Suppressor macrophage treated with lipopolysaccharide for 4 hours (primary cell): ENCODE measurements at regions not wholly inside any gene's neighbourhood (a gene's known extent, or its start where the extent isn't known, plus 50 kb on each side); places are given as distances from the start of the nearest gene placed in this dataset.

Experiments
- DNase-seq: peaks from one replicate; pipeline ENCODE4 v3.0.0-alpha.2; 2020

- no peak for DNase-seq
Measured at GRCh38 chr6:154561750-154562149, 51.3 kb upstream of the CNKSR3 start.

GRCh38 chr6:154565331-154565730 lies 54.8 kb upstream of the CNKSR3 start:
- DNase-seq: no peak

GRCh38 chr6:154566866-154567265 lies 56.4 kb upstream of the CNKSR3 start:
- DNase-seq: no peak

DNA sequence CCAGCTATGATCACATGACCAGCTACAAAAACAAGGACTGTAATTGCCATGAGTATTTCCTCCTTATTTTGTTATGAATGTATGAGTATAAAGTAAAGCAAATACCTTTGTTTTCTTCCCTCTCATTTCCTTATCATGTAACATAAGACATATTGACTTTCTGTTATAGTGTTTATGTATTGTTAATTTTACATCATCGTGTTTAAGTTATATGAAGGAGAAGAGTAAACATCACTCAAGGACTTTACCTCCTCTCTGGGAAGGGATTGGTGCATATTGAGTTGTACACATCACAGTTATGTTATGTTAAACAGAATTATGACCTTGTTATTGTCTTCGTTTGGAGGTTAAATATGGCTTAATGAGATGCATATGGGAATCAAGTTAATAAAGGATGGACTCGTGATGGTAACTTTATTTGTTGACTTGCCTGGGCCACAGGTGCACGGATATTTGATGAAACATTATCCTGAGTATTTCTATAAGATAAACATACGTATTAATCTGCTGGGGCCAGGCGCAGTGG lies 57.3 kb upstream of the CNKSR3 start:
- DNase-seq: no peak

DNA sequence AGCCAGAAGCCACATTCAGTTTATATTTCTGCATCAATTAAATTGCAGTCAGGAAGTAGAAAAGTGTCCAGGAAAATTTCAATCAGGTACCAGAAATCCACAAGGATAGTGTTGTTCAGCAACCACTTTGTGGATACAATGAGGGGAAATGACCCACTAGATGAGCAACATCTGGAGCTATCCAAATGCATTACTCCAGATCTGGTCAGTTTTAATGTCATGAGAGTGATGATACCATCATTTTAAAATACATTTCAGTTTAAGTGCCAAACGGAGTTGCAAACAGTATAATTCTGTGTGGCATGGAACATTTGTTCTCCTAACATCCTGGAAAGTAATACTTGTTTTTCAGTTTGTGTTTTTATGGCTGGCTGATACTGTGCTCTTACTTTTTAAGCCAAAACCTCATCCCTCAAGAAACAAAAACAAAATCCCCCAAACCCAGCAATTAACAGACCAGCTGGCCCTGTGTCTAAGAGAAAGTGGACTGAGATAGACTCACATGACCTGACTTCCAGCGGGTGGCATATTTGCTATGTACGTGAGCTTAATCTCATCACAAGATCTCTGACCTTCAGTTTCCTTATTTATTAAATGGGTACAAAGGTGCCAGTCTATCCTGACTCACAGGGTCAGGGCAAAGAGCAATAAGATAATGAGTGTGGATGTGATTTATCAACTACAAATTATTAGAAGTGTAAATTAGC lies 58.8 kb upstream of the CNKSR3 start:
- peak; percentile 9 for DNase-seq

DNA sequence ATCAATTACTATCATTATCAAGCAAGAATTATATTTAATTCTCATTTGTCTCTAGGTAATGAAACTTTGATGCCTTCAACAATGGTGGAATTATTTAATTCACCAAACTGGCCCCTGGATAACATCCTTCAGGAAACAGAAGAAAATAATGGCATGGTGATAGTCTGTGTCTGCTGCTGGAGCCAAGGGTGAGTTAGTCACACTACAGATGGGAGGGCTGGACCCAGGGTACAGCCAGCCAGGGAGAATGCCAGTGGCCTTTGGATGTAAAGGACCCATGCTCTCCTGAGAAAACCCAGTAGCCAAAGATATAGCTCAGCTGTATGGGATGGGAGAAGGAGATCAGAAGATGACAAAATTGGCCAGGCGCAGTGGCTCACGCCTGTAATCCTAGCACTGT lies 60.0 kb upstream of the CNKSR3 start:
- DNase-seq: no peak

DNA sequence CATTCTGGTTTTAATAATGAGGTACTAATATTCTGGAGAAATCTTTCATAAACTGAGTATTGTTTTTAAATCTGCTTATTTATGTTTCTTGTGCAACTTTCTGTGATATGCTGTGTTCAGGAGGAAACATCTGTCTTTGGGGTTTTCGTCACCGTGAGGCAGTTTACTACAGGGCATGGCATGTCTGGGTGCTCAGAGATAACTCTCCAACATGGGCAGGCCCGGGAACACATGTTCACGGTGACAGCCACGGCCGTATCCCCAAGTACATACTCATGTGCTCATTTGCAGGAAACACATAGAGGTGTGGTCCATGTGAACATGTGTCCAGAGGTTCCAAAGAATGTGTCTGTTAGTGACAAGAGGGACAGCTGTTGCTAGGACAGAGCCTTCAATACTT lies 62.1 kb upstream of the CNKSR3 start:
- no peak for DNase-seq

- no peak for DNase-seq
Measured at GRCh38 chr6:154578004-154578559, 67.6 kb upstream of the CNKSR3 start.

- DNase-seq: no peak
Measured at GRCh38 chr6:154579046-154579445, 68.6 kb upstream of the CNKSR3 start.

DNA sequence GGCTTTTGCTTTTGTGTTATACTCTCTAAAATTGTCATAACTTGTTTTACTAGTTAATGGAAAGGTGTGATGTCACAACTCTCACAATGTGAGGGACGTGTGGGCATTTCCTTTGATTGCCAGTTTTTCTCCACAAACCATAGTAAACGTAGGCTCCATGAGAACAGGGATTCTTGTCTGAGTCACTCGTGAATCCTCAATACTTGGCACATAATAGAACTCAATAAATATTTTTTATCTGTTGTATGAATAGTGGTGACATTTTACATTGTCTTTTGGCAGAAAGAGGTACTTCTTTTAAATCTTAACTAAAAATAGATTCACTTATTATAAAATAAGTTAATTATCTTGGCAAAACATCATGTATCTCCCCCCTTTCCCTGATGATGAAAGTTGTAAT lies 69.0 kb upstream of the CNKSR3 start:
- DNase-seq: no peak

DNA sequence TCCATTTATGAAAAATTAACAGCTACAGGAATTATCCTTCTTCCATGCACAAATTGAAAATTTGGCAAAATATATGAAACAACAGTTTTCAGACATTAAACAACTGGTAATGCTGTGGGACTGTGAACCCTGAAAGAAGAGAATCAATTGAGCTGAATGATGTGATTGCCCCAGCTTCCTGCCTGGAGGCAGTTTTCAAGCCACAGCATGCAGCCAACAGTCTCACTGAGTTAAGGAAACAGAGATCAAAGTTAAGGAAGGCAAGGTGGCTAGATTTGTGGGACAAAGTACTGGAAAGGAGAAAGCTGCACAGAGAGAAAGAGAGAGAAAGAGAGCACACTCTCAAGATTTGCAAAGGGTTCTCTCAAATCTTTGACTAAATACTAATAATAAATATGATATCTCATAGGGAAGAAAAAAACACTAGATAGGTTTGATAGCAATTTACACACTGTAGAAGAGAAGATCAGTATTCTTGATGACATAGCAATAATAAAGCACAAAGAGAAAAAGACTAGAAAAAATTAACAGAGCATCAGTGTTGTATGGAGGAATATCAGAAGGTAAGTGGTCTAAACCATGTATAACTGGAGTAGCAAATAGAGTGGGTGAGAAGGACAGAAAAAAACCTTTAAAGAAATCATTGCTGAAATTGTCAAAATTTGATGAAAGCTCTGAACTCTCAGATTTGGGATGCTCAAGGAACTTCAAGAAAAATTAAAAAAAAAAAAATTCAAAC lies 70.1 kb upstream of the CNKSR3 start:
- DNase-seq: no peak

- no peak for DNase-seq
Measured at GRCh38 chr6:154582696-154583095, 72.2 kb upstream of the CNKSR3 start.

- DNase-seq: no peak
Measured at GRCh38 chr6:154583546-154584188, 73.2 kb upstream of the CNKSR3 start.

DNA sequence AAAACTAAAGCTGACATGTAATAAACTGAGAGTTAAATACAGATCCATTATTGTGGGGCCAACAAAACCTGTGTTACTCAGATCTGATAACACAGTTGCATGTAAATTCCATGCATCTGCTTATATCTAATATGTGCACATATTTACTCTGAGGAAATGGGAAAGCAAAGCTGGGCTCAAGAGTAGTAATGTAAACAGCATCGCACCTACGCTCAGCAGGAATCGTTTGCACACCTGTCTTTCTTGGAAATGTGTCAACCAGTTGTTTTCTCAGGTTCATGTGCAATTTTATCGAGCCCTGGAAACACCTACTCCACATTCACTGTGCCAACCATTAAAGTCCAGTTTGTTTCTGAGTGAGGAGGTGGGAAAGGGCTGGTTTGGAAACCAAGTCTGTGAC lies 80.3 kb upstream of the CNKSR3 start:
- no peak for DNase-seq

DNA sequence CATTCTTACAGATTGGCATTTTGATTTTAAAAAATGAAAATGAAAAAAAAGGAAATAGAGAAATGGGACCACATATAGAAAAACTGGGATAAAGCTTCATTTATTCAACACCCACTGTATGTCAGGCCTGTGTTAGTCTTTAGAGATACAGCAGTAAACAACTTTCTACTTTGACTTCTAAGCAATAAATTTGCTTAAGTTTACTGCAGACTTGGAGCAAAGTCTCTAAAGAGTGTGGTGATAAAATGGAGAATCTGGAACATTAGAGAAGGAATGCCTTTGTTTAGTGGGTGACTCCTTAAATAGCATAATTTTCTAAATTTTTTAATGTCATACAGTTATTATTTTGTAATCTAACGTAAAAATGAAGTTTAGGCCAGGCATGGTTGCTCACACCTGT lies 80.7 kb upstream of the CNKSR3 start:
- DNase-seq: no peak

- DNase-seq: no peak
Measured at GRCh38 chr6:154592199-154592860, 81.8 kb upstream of the CNKSR3 start.

DNA sequence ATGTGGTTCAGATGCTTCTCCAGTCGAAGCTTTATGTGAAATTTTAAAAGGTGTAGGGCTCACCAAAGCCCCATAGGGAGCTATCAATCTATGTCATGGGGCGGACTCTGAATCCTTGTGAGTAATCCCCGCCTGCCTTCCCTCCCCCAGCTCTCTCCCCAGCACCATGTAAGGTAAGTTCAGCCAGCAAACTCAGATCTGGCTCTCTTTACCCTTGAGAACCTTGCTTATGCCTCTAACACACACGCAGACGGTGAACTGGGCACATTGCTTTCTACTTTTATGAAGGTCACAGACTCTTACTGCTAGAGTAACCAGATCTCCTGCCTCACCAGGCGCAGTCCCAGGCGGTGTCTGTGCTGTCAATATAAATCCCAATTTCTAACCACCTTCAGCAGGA lies 82.6 kb upstream of the CNKSR3 start:
- no peak for DNase-seq

DNA sequence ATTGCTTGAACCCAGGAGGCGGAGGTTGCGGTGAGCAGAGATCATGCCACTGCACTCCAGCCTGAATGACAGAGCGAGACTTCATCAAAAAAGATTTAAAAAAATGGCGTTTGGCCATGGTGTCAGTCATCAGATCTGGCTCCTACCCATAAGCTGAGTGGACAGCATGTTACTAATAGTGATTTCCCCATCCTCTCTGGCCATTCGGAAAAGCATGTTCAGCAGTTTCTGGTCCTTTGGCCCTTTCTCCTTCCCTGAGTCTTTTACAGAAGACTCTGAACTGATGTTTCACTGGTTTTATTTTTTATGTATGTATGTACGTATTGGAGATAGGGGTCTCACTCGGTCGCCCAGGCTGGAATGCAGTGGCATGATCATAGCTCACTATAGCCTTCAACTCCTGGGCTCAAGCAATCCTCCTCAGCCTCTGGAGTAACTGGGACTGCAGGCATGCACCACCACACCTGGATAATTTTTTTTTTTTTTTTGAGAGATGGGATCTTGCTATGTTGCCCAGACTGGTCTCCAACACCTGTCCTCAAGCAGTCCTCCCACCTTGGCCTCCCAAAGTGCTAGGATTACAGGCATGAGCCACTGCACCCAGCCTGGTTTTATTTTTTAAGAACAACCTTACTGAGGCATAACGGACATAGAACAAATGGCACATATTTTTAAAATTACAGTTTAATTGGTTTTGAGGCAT lies 84.2 kb upstream of the CNKSR3 start:
- no peak for DNase-seq

GRCh38 chr6:154595538-154595937 lies 85.1 kb upstream of the CNKSR3 start:
- DNase-seq: no peak

- DNase-seq: no peak
Measured at GRCh38 chr6:154596009-154596408, 85.5 kb upstream of the CNKSR3 start.

- DNase-seq: no peak
Measured at GRCh38 chr6:154596701-154597100, 86.2 kb upstream of the CNKSR3 start.

DNA sequence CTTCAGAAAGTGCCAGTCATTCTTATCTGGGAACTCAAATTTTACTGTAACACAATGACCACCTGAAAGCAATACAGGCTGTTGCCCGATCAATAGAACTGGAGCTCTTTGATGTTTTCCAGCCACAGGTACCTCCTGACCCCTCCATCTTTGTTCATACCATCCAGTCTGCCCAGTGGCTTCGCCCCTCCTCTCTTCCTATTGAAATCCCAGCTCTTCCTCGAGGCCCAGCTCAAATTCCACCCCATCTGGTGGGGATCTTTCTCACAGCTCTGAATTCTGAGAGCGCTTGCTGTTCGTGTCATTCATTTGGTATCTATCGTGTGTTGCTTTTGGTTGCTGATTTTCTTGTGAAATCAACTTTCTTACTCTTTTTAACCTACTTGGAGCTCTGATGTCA lies 87.9 kb upstream of the CNKSR3 start:
- no peak for DNase-seq
